GM12878 (cell line): ENCODE measurements at regions not wholly inside any gene's neighbourhood (a gene's known extent, or its start where the extent isn't known, plus 50 kb on each side); places are given as distances from the start of the nearest gene placed in this dataset.

Experiments used
- ASH2L ChIP-seq: fragments of 300-600, 200-600 bp; sonication (generic); IDR thresholded peaks from 2 replicates; pipeline ENCODE4 v1.6.1; 2017; ENCODE audit warnings: low read depth, mild to moderate bottlenecking, borderline replicate concordance
- DPF2 ChIP-seq: fragments of 450-650 bp; IDR thresholded peaks from 2 replicates; pipeline ENCODE4 v1.6.1; 2017; ENCODE audit warnings: mild to moderate bottlenecking
- ESRRA ChIP-seq: IDR thresholded peaks from 2 replicates; pipeline ENCODE4 v1.6.1; 2012; ENCODE audit warnings: mild to moderate bottlenecking, low read length, improper control_type of control experiment
- EZH2 ChIP-seq: IDR thresholded peaks from 2 replicates; pipeline ENCODE4 v1.6.1; 2012; ENCODE audit warnings: low read depth, mild to moderate bottlenecking, control low read depth, inconsistent platforms, low read length, borderline replicate concordance; ENCODE audit not compliant: control insufficient read depth
- GABPA ChIP-seq: IDR thresholded peaks from 2 replicates; pipeline ENCODE4 v1.6.1; 2014; ENCODE audit warnings: antibody characterized with exemption, low read depth, mild to moderate bottlenecking, inconsistent platforms
- HCFC1 ChIP-seq: fragments of 150-350 bp; IDR thresholded peaks from 2 replicates; pipeline ENCODE4 v1.6.1; 2014; ENCODE audit warnings: low read length
- JUNB ChIP-seq: IDR thresholded peaks from 2 replicates; pipeline ENCODE4 v1.6.1; 2016; ENCODE audit warnings: antibody characterized with exemption, mild to moderate bottlenecking
- JUND ChIP-seq: IDR thresholded peaks from 2 replicates; pipeline ENCODE4 v1.6.1; 2012; ENCODE audit warnings: low read depth, mild to moderate bottlenecking, low read length, improper control_type of control experiment, moderate library complexity
- NFXL1 ChIP-seq: fragments of 450-650 bp; IDR thresholded peaks from 2 replicates; pipeline ENCODE4 v1.6.1; 2017; ENCODE audit warnings: antibody characterized with exemption, mild to moderate bottlenecking, borderline replicate concordance
- NFYA ChIP-seq: IDR thresholded peaks from 2 replicates; pipeline ENCODE4 v1.6.1; 2011; ENCODE audit warnings: low read depth, mild to moderate bottlenecking, low read length, improper control_type of control experiment, borderline replicate concordance
- POLR2AphosphoS5 ChIP-seq: IDR thresholded peaks from 2 replicates; pipeline ENCODE4 v1.6.1; 2011; ENCODE audit warnings: mild to moderate bottlenecking, low read length, inconsistent platforms
- RAD51 ChIP-seq: fragments of 450-650 bp; IDR thresholded peaks from 2 replicates; pipeline ENCODE4 v1.6.1; 2016; ENCODE audit warnings: moderate library complexity, mild to moderate bottlenecking, inconsistent platforms
- SREBF1 ChIP-seq: IDR thresholded peaks from 2 replicates; pipeline ENCODE4 v1.6.1; 2012; ENCODE audit warnings: mild to moderate bottlenecking, low read length
- TARDBP ChIP-seq: IDR thresholded peaks from 2 replicates; pipeline ENCODE4 v1.6.1; 2016; ENCODE audit warnings: borderline replicate concordance
- ZBTB11 ChIP-seq: fragments of 450-650 bp; formaldehyde crosslinking; IDR thresholded peaks from 2 replicates; pipeline ENCODE4 v1.5.0; 2022; ENCODE audit warnings: mild to moderate bottlenecking, missing genetic modification characterization
- ZNF24 ChIP-seq: fragments of 450-650 bp; IDR thresholded peaks from 2 replicates; pipeline ENCODE4 v1.6.1; 2017; ENCODE audit warnings: antibody characterized with exemption, mild to moderate bottlenecking
- TF ChIP-seq, protein P1 (sequence below): IDR thresholded peaks from 2 replicates; pipeline ENCODE4 v1.6.1; 2012; ENCODE audit warnings: low read length, inconsistent platforms
- TF ChIP-seq, protein P2 (sequence below): fragments of 450-650 bp; IDR thresholded peaks from 2 replicates; pipeline ENCODE4 v1.6.1; 2017; ENCODE audit warnings: mild to moderate bottlenecking, moderate library complexity
- TF ChIP-seq, protein P3 (sequence below): IDR thresholded peaks from 2 replicates; pipeline ENCODE4 v1.6.1; 2011; ENCODE audit warnings: borderline replicate concordance, low read depth, mild to moderate bottlenecking, moderate library complexity, low read length; ENCODE audit not compliant: insufficient read depth, poor library complexity, severe bottlenecking

- TF ChIP-seq, protein P1, sequence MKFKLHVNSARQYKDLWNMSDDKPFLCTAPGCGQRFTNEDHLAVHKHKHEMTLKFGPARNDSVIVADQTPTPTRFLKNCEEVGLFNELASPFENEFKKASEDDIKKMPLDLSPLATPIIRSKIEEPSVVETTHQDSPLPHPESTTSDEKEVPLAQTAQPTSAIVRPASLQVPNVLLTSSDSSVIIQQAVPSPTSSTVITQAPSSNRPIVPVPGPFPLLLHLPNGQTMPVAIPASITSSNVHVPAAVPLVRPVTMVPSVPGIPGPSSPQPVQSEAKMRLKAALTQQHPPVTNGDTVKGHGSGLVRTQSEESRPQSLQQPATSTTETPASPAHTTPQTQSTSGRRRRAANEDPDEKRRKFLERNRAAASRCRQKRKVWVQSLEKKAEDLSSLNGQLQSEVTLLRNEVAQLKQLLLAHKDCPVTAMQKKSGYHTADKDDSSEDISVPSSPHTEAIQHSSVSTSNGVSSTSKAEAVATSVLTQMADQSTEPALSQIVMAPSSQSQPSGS = peak; percentile 72
- no peak for TF ChIP-seq JUND
- no peak for TF ChIP-seq NFYA
- TF ChIP-seq NFXL1 = no peak
- no peak for TF ChIP-seq DPF2
- no peak for TF ChIP-seq TARDBP
- 0 out of 2 replicates have a peak, but pooled peaks have one; percentile 38 for TF ChIP-seq POLR2AphosphoS5
- TF ChIP-seq RAD51 = peak; percentile 84
- TF ChIP-seq EZH2 = no peak
- TF ChIP-seq, protein P2, sequence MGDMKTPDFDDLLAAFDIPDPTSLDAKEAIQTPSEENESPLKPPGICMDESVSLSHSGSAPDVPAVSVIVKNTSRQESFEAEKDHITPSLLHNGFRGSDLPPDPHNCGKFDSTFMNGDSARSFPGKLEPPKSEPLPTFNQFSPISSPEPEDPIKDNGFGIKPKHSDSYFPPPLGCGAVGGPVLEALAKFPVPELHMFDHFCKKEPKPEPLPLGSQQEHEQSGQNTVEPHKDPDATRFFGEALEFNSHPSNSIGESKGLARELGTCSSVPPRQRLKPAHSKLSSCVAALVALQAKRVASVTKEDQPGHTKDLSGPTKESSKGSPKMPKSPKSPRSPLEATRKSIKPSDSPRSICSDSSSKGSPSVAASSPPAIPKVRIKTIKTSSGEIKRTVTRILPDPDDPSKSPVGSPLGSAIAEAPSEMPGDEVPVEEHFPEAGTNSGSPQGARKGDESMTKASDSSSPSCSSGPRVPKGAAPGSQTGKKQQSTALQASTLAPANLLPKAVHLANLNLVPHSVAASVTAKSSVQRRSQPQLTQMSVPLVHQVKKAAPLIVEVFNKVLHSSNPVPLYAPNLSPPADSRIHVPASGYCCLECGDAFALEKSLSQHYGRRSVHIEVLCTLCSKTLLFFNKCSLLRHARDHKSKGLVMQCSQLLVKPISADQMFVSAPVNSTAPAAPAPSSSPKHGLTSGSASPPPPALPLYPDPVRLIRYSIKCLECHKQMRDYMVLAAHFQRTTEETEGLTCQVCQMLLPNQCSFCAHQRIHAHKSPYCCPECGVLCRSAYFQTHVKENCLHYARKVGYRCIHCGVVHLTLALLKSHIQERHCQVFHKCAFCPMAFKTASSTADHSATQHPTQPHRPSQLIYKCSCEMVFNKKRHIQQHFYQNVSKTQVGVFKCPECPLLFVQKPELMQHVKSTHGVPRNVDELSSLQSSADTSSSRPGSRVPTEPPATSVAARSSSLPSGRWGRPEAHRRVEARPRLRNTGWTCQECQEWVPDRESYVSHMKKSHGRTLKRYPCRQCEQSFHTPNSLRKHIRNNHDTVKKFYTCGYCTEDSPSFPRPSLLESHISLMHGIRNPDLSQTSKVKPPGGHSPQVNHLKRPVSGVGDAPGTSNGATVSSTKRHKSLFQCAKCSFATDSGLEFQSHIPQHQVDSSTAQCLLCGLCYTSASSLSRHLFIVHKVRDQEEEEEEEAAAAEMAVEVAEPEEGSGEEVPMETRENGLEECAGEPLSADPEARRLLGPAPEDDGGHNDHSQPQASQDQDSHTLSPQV = no peak
- TF ChIP-seq HCFC1 = no peak
- TF ChIP-seq ESRRA = no peak
- no peak for TF ChIP-seq ZBTB11 (CRISPR knock-in tag)
- no peak for TF ChIP-seq SREBF1
- TF ChIP-seq JUNB = no peak
- no peak for TF ChIP-seq GABPA
- TF ChIP-seq, protein P3, sequence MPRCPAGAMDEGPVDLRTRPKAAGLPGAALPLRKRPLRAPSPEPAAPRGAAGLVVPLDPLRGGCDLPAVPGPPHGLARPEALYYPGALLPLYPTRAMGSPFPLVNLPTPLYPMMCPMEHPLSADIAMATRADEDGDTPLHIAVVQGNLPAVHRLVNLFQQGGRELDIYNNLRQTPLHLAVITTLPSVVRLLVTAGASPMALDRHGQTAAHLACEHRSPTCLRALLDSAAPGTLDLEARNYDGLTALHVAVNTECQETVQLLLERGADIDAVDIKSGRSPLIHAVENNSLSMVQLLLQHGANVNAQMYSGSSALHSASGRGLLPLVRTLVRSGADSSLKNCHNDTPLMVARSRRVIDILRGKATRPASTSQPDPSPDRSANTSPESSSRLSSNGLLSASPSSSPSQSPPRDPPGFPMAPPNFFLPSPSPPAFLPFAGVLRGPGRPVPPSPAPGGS = no peak
- no peak for TF ChIP-seq ASH2L
- no peak for TF ChIP-seq ZNF24
Measured at GRCh38 chr6:82066991-82067411, 180.5 kb downstream of the IBTK start (continued).
